Endothelial cell (in vitro differentiated cells): ENCODE measurements at regions not wholly inside any gene's neighbourhood (a gene's known extent, or its start where the extent isn't known, plus 50 kb on each side); places are given as distances from the start of the nearest gene placed in this dataset.

Experiments used
- DNase-seq: peaks from one replicate; pipeline ENCODE4 v3.0.0; 2021; ENCODE audit warnings: low spot score
- H3K27ac Mint-ChIP-seq: one replicate; pipeline ENCODE4 v1.8.0; 2021; ENCODE audit warnings: mixed read lengths, inconsistent platforms; ENCODE audit not compliant: unreplicated experiment
- H3K27me3 Mint-ChIP-seq: one replicate; pipeline ENCODE4 v1.8.0; 2021; ENCODE audit warnings: mild to moderate bottlenecking, moderate library complexity, mixed read lengths, inconsistent platforms; ENCODE audit not compliant: unreplicated experiment
- H3K36me3 Mint-ChIP-seq: one replicate; pipeline ENCODE4 v1.8.0; 2021; ENCODE audit warnings: mild to moderate bottlenecking, low read depth, mixed read lengths, inconsistent platforms; ENCODE audit not compliant: unreplicated experiment
- H3K4me1 Mint-ChIP-seq: one replicate; pipeline ENCODE4 v1.8.0; 2021; ENCODE audit warnings: mild to moderate bottlenecking, mixed read lengths, inconsistent platforms; ENCODE audit not compliant: unreplicated experiment
- H3K4me3 Mint-ChIP-seq: one replicate; pipeline ENCODE4 v1.8.0; 2021; ENCODE audit warnings: mild to moderate bottlenecking, mixed read lengths, inconsistent platforms; ENCODE audit not compliant: unreplicated experiment
- H3K9me3 Mint-ChIP-seq: one replicate; pipeline ENCODE4 v1.8.0; 2021; ENCODE audit warnings: mixed read lengths, inconsistent platforms; ENCODE audit not compliant: unreplicated experiment
- CTCF ChIP-seq: fragments of 200-600 bp; sonication (generic); IDR thresholded peaks from one replicate; pipeline ENCODE4 v1.5.0; 2021; ENCODE audit warnings: antibody characterized with exemption; ENCODE audit not compliant: unreplicated experiment

- Mint-ChIP-seq H3K4me1 (peaks cover 5% of the 10 kb centered on the region), H3K36me3 (no peaks in the 10 kb centered on the region), H3K9me3 (no peaks in the 10 kb centered on the region), H3K27me3 (peaks cover 4% of the 10 kb centered on the region), H3K27ac (no peak overlapping the region), H3K4me3 (no peak overlapping the region)
- no peak for TF ChIP-seq CTCF
- DNase-seq = no peak
Observed at GRCh38 chr3:31174079-31174478, 279.6 kb upstream of the GADL1 start.

- Mint-ChIP-seq H3K36me3 (no peaks in the 10 kb centered on the region), H3K4me1 (peaks cover 5% of the 10 kb centered on the region), H3K9me3 (no peaks in the 10 kb centered on the region), H3K27me3 (peaks cover 2% of the 10 kb centered on the region), H3K4me3 (no peak overlapping the region), H3K27ac (no peak overlapping the region)
- no peak for TF ChIP-seq CTCF
- no peak for DNase-seq
Observed at GRCh38 chr3:31176045-31176444, 281.6 kb upstream of the GADL1 start.

- H3K27me3 Mint-ChIP-seq = no peaks in the 10 kb centered on the region
- DNase-seq = no peak
- H3K36me3 Mint-ChIP-seq = no peaks in the 10 kb centered on the region
- TF ChIP-seq CTCF = no peak
- no peaks in the 10 kb centered on the region for H3K9me3 Mint-ChIP-seq
- peaks cover 5% of the 10 kb centered on the region for H3K4me1 Mint-ChIP-seq
- H3K27ac Mint-ChIP-seq = no peak overlapping the region
- H3K4me3 Mint-ChIP-seq = no peak overlapping the region
Observed at GRCh38 chr3:31178467-31178866, 284.0 kb upstream of the GADL1 start.

GRCh38 chr3:31179768-31180167, 285.3 kb upstream of the GADL1 start:
- H3K27ac Mint-ChIP-seq = no peak overlapping the region
- no peaks in the 10 kb centered on the region for H3K4me1 Mint-ChIP-seq
- no peaks in the 10 kb centered on the region for H3K27me3 Mint-ChIP-seq
- no peak overlapping the region for H3K4me3 Mint-ChIP-seq
- TF ChIP-seq CTCF = no peak
- no peaks in the 10 kb centered on the region for H3K36me3 Mint-ChIP-seq
- no peak for DNase-seq
- H3K9me3 Mint-ChIP-seq = no peaks in the 10 kb centered on the region

- Mint-ChIP-seq H3K27ac (no peak overlapping the region), H3K4me3 (no peak overlapping the region), H3K36me3 (no peaks in the 10 kb centered on the region), H3K4me1 (no peaks in the 10 kb centered on the region), H3K9me3 (no peaks in the 10 kb centered on the region), H3K27me3 (no peaks in the 10 kb centered on the region)
- DNase-seq = no peak
- TF ChIP-seq CTCF = no peak
Observed at GRCh38 chr3:31180274-31180673, 285.8 kb upstream of the GADL1 start.
